HG03108 (cell line): ENCODE measurements at regions not wholly inside any gene's neighbourhood (a gene's known extent, or its start where the extent isn't known, plus 50 kb on each side); places are given as distances from the start of the nearest gene placed in this dataset.
A peak's percentile ranks its signal among the peaks of the same experiment; 100 is the strongest.

Experiments used
- ATAC-seq: cut with Tn5 transposase; IDR thresholded peaks from one replicate; pipeline ENCODE4 v1.9.1; 2021; ENCODE audit warnings: moderate library complexity; ENCODE audit not compliant: unreplicated experiment

DNA sequence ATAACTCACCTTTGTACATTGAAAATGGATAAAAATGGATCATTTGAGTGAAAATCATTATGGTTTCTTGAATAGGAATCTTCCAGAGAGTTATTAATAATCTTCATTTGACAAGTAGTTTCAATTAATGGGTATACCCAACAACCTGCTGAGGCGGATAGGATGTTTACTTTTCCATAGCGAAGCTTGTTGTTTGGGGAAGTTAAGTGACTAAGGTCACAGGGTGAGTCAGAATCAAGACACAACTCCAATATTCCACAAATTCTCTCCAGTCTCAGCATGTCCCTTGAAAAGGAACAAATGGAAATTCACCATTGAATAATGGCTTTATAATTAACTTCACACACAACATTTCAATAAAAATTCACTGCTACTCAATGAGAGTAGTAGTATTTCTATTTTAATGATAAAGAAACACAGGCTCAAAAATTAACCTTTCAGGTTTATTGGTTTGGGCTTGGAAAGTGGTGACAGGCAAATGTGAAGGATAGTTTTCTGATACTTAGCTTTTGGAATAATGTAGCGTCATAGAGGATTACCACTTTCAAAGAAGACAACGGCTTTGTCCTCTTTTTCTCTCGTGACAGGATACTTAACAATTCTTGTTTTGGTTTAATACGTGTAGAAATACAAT, 211.3 kb downstream of the GPD2 start:
- ATAC-seq = no peak

DNA sequence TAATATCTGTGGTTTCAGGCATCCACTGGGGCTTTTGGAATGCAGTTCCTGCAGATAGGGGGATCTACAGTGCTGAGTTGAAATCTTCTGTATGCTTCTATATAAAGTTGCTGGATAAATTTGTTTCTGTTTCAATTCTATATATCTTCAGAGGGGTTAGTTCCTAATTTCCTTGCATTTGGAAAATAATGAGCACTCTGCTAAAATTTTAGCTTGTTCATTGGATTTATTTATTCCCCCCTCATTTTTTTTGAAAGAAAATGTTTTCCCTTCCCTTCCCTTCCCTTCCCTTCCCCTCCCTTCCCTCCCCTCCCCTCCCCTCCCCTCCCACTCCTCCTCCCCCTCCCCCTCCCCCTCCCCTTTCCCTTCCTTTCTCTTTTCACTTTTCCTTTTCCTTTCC, 212.3 kb downstream of the GPD2 start:
- ATAC-seq = no peak

- ATAC-seq = no peak
These were observed 213.4 kb downstream of the GPD2 start for GRCh38 chr2:156649596-156649995.

- no peak for ATAC-seq
These were observed 216.5 kb downstream of the GPD2 start for GRCh38 chr2:156652691-156653090.

GRCh38 chr2:156653675-156654074, 217.5 kb downstream of the GPD2 start:
- ATAC-seq = no peak

GRCh38 chr2:156657809-156658208, 221.6 kb downstream of the GPD2 start:
- ATAC-seq = no peak

GRCh38 chr2:156659694-156660093, 223.5 kb downstream of the GPD2 start:
- no peak for ATAC-seq

- peak; percentile 69 for ATAC-seq
These were observed 227.7 kb downstream of the GPD2 start for GRCh38 chr2:156663757-156664409.

- ATAC-seq = no peak
These were observed 230.1 kb downstream of the GPD2 start for GRCh38 chr2:156666130-156666785.

- ATAC-seq = no peak
These were observed 233.9 kb downstream of the GPD2 start for GRCh38 chr2:156670104-156670503.

DNA sequence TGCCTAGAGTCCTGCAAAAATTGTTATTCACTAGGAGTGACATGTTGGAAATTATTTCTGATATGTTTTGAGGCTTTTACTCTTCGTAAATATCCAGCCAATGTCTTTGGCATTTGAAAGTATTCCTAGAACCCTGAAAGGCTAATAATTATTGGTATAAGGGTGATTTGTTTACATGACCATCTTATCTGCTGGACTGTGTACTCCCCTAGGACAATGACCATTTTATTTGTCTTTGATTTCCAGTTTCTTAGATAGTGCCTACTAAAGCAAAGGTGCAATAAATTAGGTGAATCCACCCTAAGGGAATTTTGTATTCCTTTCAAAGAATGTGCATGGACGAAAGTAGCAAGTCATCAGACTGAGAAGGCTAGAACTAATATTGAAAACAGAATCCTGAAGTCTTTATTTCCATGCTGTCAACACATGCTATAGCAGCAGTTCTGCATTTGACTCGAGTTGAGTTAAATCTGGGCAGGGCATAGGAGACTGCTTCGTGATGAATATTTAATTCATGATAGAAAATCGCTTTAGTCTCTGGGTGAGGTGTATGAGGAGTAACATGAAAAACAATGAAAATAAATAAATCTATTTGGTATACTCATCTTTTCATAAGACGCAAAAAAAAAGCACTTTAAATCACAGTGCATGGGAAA, 235.7 kb downstream of the GPD2 start:
- no peak for ATAC-seq

DNA sequence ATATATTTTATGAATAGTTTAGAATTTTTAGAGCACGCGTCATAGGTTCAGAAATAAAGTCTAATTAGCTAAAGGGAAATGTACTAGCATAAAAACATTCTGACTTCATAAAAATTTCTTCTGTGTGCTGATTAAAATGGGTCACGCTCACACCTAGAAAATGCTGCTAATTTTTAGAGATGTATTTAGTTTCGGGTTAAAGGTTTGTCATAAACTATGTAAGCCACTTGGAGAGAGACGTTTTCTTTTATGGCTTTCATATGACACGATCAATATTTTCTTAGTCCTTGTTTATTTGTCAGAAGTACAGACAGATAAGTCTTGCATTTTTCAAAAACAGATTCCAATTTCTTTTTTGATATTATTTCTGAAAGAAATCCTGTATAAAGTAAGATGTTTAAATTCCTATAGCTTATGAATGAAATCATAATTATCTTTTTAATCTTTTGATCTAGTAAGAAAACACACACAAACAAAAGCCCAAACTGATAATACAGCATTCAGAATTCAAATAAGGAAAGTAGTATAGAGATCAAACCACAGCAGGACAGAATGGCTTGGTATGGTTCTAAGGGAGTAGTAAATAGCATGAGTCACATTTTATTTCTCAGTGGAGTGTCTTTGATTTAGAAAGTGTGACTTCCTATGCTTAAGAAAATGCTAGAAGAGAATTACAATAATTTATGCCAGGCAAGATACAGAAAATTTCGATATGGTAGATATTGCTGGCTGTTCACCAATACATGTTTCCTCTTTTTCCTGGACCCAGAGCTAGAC, 236.6 kb downstream of the GPD2 start:
- no peak for ATAC-seq

DNA sequence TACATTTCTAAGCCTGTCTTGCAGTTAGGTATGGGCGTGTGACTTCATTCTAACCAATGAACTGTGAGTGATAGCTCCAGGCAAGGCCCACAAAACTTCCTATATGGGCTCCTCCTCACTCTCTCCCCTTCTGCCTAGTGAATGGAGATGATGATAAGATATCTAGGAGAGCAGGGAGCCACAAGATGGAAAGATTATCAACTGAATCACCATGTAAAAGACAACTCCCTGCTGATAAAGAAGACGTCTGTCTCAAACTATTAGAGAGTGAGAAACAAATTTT, 237.1 kb downstream of the GPD2 start:
- ATAC-seq = no peak

GRCh38 chr2:156673981-156674380, 237.8 kb downstream of the GPD2 start:
- no peak for ATAC-seq

GRCh38 chr2:156675896-156676295, 239.7 kb downstream of the GPD2 start:
- ATAC-seq = no peak

GRCh38 chr2:156679820-156680219, 243.6 kb downstream of the GPD2 start:
- ATAC-seq = no peak

GRCh38 chr2:156680266-156680665, 244.1 kb downstream of the GPD2 start:
- ATAC-seq = no peak

DNA sequence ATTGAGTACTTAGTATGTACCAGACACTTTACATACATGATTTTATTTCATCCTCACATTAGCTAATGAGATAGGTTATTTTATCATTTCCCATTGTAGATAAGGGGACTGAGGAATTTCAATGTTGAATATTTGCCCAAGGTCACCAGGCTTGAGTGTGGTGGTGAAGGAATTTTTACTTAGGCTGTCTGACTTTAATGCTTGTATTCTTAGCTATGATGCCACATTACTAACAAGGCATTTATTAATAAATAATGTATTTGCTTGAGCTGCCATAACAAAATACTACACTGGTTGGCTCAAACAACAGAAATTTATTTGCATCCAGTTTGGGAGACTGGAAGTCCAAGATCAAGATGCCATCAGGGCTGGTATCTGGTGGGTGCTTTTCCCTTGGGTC, 250.9 kb downstream of the GPD2 start:
- no peak for ATAC-seq

DNA sequence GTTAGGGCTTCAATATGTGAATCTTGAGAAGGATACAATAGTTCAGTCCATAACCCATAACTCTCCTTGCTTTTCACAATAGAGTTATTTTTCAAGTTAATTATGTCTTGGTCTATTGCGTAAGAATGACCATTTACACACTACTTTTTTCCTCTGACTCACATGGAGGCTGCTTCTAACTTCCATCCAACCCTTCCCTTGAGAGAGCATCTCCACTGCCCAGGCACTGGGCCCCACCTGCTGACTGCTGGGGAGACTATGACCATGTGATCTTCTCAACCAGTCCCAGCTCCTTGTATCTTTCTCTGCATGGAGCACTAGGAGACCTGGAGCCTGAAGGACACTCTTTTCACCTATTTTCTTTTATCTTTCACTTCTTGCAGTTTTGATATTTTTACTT, 251.5 kb downstream of the GPD2 start:
- ATAC-seq = no peak

GRCh38 chr2:156689939-156690338, 253.8 kb downstream of the GPD2 start:
- ATAC-seq = no peak

- ATAC-seq = no peak
These were observed 254.8 kb downstream of the GPD2 start for GRCh38 chr2:156691014-156691413.
